PC-9 (cell line): ENCODE measurements at regions not wholly inside any gene's neighbourhood (a gene's known extent, or its start where the extent isn't known, plus 50 kb on each side); places are given as distances from the start of the nearest gene placed in this dataset.

Experiments
- BruUV-seq: library from RNA; stranded (reverse); fragments of 400-500 nt; replicated peaks from 2 replicates; lab custom pipeline; 2021; lab: Mats Ljungman, UMichigan
- CTCF ChIA-PET: fragments of 300-600 bp; sonication (Branson Sonifier 250); formaldehyde crosslinking; loops from one replicate; lab custom pipeline; 2022; ENCODE audit warnings: antibody characterized with exemption; lab: Charles Lee
- POLR2A ChIA-PET: fragments of 300-600 bp; sonication (Branson Sonifier 250); formaldehyde crosslinking; loops from one replicate; lab custom pipeline; 2022; ENCODE audit warnings: antibody characterized with exemption; ENCODE audit not compliant: unreplicated experiment; lab: Charles Lee
- DNase-seq, 2 experiments: peaks; one replicate each; pipeline versions ENCODE4 v3.0.0 to v3.0.0-alpha.2; 2015 to 2022; ENCODE audit warnings: mixed read lengths in 1 of 2
- H2AFZ ChIP-seq: fragments of 200-600 bp; sonication (generic); 2 replicates; pipeline ENCODE4 v1.8.1; 2017; ENCODE audit warnings: antibody characterized with exemption
- H3F3A ChIP-seq: fragments of 200-600 bp; sonication (generic); 2 replicates; pipeline ENCODE4 v1.8.1; 2017; ENCODE audit warnings: antibody characterized with exemption, mild to moderate bottlenecking, low read depth; ENCODE audit not compliant: insufficient read depth
- H3K27ac ChIP-seq: fragments of 200-600 bp; sonication (generic); 2 replicates; pipeline ENCODE4 v1.6.1; 2016; ENCODE audit warnings: mixed run types
- H3K27me3 ChIP-seq: fragments of 200-600 bp; sonication (generic); 2 replicates; pipeline ENCODE4 v1.6.1; 2016; ENCODE audit warnings: low read depth, mixed run types; ENCODE audit not compliant: insufficient read depth
- H3K36me3 ChIP-seq: fragments of 200-600 bp; sonication (generic); 2 replicates; pipeline ENCODE4 v1.6.1; 2016; ENCODE audit warnings: low read depth, mixed run types
- H3K4me1 ChIP-seq: fragments of 200-600 bp; sonication (generic); replicated peaks from 2 replicates; pipeline ENCODE4 v1.6.1; 2016; ENCODE audit warnings: mixed run types; ENCODE audit not compliant: insufficient read depth
- H3K4me2 ChIP-seq: fragments of 200-600 bp; sonication (generic); 2 replicates; pipeline ENCODE4 v1.6.1; 2017; ENCODE audit warnings: mixed run types
- H3K4me3 ChIP-seq: fragments of 200-600 bp; sonication (generic); 2 replicates; pipeline ENCODE4 v1.6.1; 2016; ENCODE audit warnings: mixed run types
- H3K79me2 ChIP-seq: fragments of 200-600 bp; sonication (generic); 2 replicates; pipeline ENCODE4 v1.6.1; 2017; ENCODE audit warnings: low read depth, mixed run types
- H3K9me2 ChIP-seq: fragments of 200-600 bp; sonication (generic); 2 replicates; pipeline ENCODE4 v1.8.1; 2017; ENCODE audit warnings: mild to moderate bottlenecking; ENCODE audit not compliant: insufficient read depth
- H3K9me3 ChIP-seq: fragments of 200-600 bp; sonication (generic); 2 replicates; pipeline ENCODE4 v1.8.1; 2016; ENCODE audit warnings: low read depth; ENCODE audit not compliant: insufficient read depth
- H4K20me1 ChIP-seq: fragments of 200-600 bp; sonication (generic); 2 replicates; pipeline ENCODE4 v1.8.1; 2017; ENCODE audit not compliant: insufficient read depth
- CTCF ChIP-seq: fragments of 200-600 bp; sonication (generic); conservative IDR thresholded peaks from 2 replicates; pipeline ENCODE4 v1.6.1; 2017; ENCODE audit warnings: mixed run types, antibody characterized with exemption, mild to moderate bottlenecking, moderate library complexity
- EZH2 ChIP-seq: fragments of 200-600 bp; sonication (generic); IDR thresholded peaks from 2 replicates; pipeline ENCODE4 v1.8.0; 2017; ENCODE audit warnings: antibody characterized with exemption, low read depth
- intact Hi-C: fragments of 100-400 bp; cut with micrococcal nuclease; formaldehyde crosslinking; loops from one replicate; pipeline ENCODE4 v1.10.0; 2022; ENCODE audit not compliant: unreplicated experiment

GRCh38 chr2:162968306-162968705 lies 129.7 kb upstream of the KCNH7 start:
- Histone ChIP-seq H3K36me3 (no peaks in the 10 kb centered on the region), H4K20me1 (no peaks in the 10 kb centered on the region), H3F3A (no peaks in the 10 kb centered on the region), H3K4me3 (no peak overlapping the region), H3K4me1 (no peaks in the 10 kb centered on the region), H3K27ac (no peak overlapping the region), H3K27me3 (no peaks in the 10 kb centered on the region), H3K9me3 (no peaks in the 10 kb centered on the region), H3K79me2 (no peaks in the 10 kb centered on the region), H3K9me2 (no peaks in the 10 kb centered on the region), H2AFZ (no peak overlapping the region), H3K4me2 (no peak overlapping the region)
- no TSS peak for BruUV-seq
- POLR2A ChIA-PET, result no interaction called here
- no peak for DNase-seq
- CTCF ChIA-PET, result no interaction called here
- intact Hi-C loops, result no loop called here
- TF ChIP-seq CTCF, result no peak
- no peak for TF ChIP-seq EZH2

- Histone ChIP-seq H3K4me2 (no peak overlapping the region), H4K20me1 (no peaks in the 10 kb centered on the region), H3K27ac (no peak overlapping the region), H3K4me1 (no peaks in the 10 kb centered on the region), H3K4me3 (no peak overlapping the region), H3K9me2 (no peaks in the 10 kb centered on the region), H2AFZ (no peak overlapping the region), H3K27me3 (no peaks in the 10 kb centered on the region), H3F3A (no peaks in the 10 kb centered on the region), H3K9me3 (no peaks in the 10 kb centered on the region), H3K36me3 (no peaks in the 10 kb centered on the region), H3K79me2 (no peaks in the 10 kb centered on the region)
- ChIA-PET POLR2A (no interaction called here), CTCF (no interaction called here)
- no TSS peak for BruUV-seq
- TF ChIP-seq EZH2 (no peak), CTCF (no peak)
- DNase-seq, result no peak
- intact Hi-C loops, result no loop called here
These were observed 129.2 kb upstream of the KCNH7 start for GRCh38 chr2:162967811-162968210.

GRCh38 chr2:162967147-162967546 lies 128.6 kb upstream of the KCNH7 start:
- intact Hi-C loops, result no loop called here
- POLR2A ChIA-PET, result no interaction called here
- H3K9me3 ChIP-seq, result no peaks in the 10 kb centered on the region
- no peak for DNase-seq
- H4K20me1 ChIP-seq, result no peaks in the 10 kb centered on the region
- H2AFZ ChIP-seq, result no peak overlapping the region
- TF ChIP-seq EZH2, result no peak
- TF ChIP-seq CTCF, result no peak
- H3K9me2 ChIP-seq, result no peaks in the 10 kb centered on the region
- H3K4me2 ChIP-seq, result no peak overlapping the region
- H3K27me3 ChIP-seq, result no peaks in the 10 kb centered on the region
- H3K36me3 ChIP-seq, result no peaks in the 10 kb centered on the region
- CTCF ChIA-PET, result no interaction called here
- no peak overlapping the region for H3K27ac ChIP-seq
- no peaks in the 10 kb centered on the region for H3K4me1 ChIP-seq
- H3K79me2 ChIP-seq, result no peaks in the 10 kb centered on the region
- no peaks in the 10 kb centered on the region for H3F3A ChIP-seq
- H3K4me3 ChIP-seq, result no peak overlapping the region
- no TSS peak for BruUV-seq
